PC-9 (cell line): ENCODE measurements at regions not wholly inside any gene's neighbourhood (a gene's known extent, or its start where the extent isn't known, plus 50 kb on each side); places are given as distances from the start of the nearest gene placed in this dataset.

Experiments used
- EZH2 ChIP-seq: fragments of 200-600 bp; sonication (generic); IDR thresholded peaks from 2 replicates; pipeline ENCODE4 v1.8.0; 2017; ENCODE audit warnings: antibody characterized with exemption, low read depth
- TF ChIP-seq, protein P1 (sequence below): fragments of 200-600 bp; sonication (generic); conservative IDR thresholded peaks from 2 replicates; pipeline ENCODE4 v1.6.1; 2017; ENCODE audit warnings: mixed run types, antibody characterized with exemption, mild to moderate bottlenecking, moderate library complexity

DNA sequence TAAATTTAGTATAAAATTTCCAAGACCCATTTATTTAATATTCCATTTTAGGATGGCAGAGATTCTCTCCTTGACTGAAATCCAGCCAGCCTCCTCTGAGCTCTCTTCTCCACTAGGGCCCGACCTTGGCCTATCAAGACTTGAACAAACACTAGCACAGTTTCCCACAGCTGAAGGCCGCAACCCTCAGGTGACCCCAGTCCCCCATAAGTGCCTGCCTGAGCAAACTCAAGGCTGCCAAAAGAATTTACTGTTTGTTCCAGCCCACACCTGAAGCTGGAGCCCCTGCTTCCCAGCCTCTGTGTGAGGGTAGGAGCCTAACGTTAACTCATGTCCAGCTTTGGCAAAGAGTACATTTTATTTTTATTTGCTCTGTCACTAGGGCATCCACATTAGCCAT, 629.0 kb upstream of the ZFP42 start:
- TF ChIP-seq, protein P1, sequence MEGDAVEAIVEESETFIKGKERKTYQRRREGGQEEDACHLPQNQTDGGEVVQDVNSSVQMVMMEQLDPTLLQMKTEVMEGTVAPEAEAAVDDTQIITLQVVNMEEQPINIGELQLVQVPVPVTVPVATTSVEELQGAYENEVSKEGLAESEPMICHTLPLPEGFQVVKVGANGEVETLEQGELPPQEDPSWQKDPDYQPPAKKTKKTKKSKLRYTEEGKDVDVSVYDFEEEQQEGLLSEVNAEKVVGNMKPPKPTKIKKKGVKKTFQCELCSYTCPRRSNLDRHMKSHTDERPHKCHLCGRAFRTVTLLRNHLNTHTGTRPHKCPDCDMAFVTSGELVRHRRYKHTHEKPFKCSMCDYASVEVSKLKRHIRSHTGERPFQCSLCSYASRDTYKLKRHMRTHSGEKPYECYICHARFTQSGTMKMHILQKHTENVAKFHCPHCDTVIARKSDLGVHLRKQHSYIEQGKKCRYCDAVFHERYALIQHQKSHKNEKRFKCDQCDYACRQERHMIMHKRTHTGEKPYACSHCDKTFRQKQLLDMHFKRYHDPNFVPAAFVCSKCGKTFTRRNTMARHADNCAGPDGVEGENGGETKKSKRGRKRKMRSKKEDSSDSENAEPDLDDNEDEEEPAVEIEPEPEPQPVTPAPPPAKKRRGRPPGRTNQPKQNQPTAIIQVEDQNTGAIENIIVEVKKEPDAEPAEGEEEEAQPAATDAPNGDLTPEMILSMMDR = no peak
- TF ChIP-seq EZH2 = no peak
